PC-9 (cell line): ENCODE measurements at regions not wholly inside any gene's neighbourhood (a gene's known extent, or its start where the extent isn't known, plus 50 kb on each side); places are given as distances from the start of the nearest gene placed in this dataset.

ENCODE experiments used
- BruUV-seq: library from RNA; stranded (reverse); fragments of 400-500 nt; replicated peaks from 2 replicates; lab custom pipeline; 2021; lab: Mats Ljungman, UMichigan
- CTCF ChIA-PET: fragments of 300-600 bp; sonication (Branson Sonifier 250); formaldehyde crosslinking; loops from one replicate; lab custom pipeline; 2022; ENCODE audit warnings: antibody characterized with exemption; lab: Charles Lee
- POLR2A ChIA-PET: fragments of 300-600 bp; sonication (Branson Sonifier 250); formaldehyde crosslinking; loops from one replicate; lab custom pipeline; 2022; ENCODE audit warnings: antibody characterized with exemption; ENCODE audit not compliant: unreplicated experiment; lab: Charles Lee
- DNase-seq, 2 experiments: peaks; one replicate each; pipeline versions ENCODE4 v3.0.0 to v3.0.0-alpha.2; 2015 to 2022; ENCODE audit warnings: mixed read lengths in 1 of 2
- H2AFZ ChIP-seq: fragments of 200-600 bp; sonication (generic); 2 replicates; pipeline ENCODE4 v1.8.1; 2017; ENCODE audit warnings: antibody characterized with exemption
- H3F3A ChIP-seq: fragments of 200-600 bp; sonication (generic); 2 replicates; pipeline ENCODE4 v1.8.1; 2017; ENCODE audit warnings: antibody characterized with exemption, mild to moderate bottlenecking, low read depth; ENCODE audit not compliant: insufficient read depth
- H3K27ac ChIP-seq: fragments of 200-600 bp; sonication (generic); 2 replicates; pipeline ENCODE4 v1.6.1; 2016; ENCODE audit warnings: mixed run types
- H3K27me3 ChIP-seq: fragments of 200-600 bp; sonication (generic); 2 replicates; pipeline ENCODE4 v1.6.1; 2016; ENCODE audit warnings: low read depth, mixed run types; ENCODE audit not compliant: insufficient read depth
- H3K36me3 ChIP-seq: fragments of 200-600 bp; sonication (generic); 2 replicates; pipeline ENCODE4 v1.6.1; 2016; ENCODE audit warnings: low read depth, mixed run types
- H3K4me1 ChIP-seq: fragments of 200-600 bp; sonication (generic); replicated peaks from 2 replicates; pipeline ENCODE4 v1.6.1; 2016; ENCODE audit warnings: mixed run types; ENCODE audit not compliant: insufficient read depth
- H3K4me2 ChIP-seq: fragments of 200-600 bp; sonication (generic); 2 replicates; pipeline ENCODE4 v1.6.1; 2017; ENCODE audit warnings: mixed run types
- H3K4me3 ChIP-seq: fragments of 200-600 bp; sonication (generic); 2 replicates; pipeline ENCODE4 v1.6.1; 2016; ENCODE audit warnings: mixed run types
- H3K79me2 ChIP-seq: fragments of 200-600 bp; sonication (generic); 2 replicates; pipeline ENCODE4 v1.6.1; 2017; ENCODE audit warnings: low read depth, mixed run types
- H3K9me2 ChIP-seq: fragments of 200-600 bp; sonication (generic); 2 replicates; pipeline ENCODE4 v1.8.1; 2017; ENCODE audit warnings: mild to moderate bottlenecking; ENCODE audit not compliant: insufficient read depth
- H3K9me3 ChIP-seq: fragments of 200-600 bp; sonication (generic); 2 replicates; pipeline ENCODE4 v1.8.1; 2016; ENCODE audit warnings: low read depth; ENCODE audit not compliant: insufficient read depth
- H4K20me1 ChIP-seq: fragments of 200-600 bp; sonication (generic); 2 replicates; pipeline ENCODE4 v1.8.1; 2017; ENCODE audit not compliant: insufficient read depth
- EZH2 ChIP-seq: fragments of 200-600 bp; sonication (generic); IDR thresholded peaks from 2 replicates; pipeline ENCODE4 v1.8.0; 2017; ENCODE audit warnings: antibody characterized with exemption, low read depth
- intact Hi-C: fragments of 100-400 bp; cut with micrococcal nuclease; formaldehyde crosslinking; loops from one replicate; pipeline ENCODE4 v1.10.0; 2022; ENCODE audit not compliant: unreplicated experiment
- TF ChIP-seq, protein P1 (sequence below): fragments of 200-600 bp; sonication (generic); conservative IDR thresholded peaks from 2 replicates; pipeline ENCODE4 v1.6.1; 2017; ENCODE audit warnings: mixed run types, antibody characterized with exemption, mild to moderate bottlenecking, moderate library complexity

DNA sequence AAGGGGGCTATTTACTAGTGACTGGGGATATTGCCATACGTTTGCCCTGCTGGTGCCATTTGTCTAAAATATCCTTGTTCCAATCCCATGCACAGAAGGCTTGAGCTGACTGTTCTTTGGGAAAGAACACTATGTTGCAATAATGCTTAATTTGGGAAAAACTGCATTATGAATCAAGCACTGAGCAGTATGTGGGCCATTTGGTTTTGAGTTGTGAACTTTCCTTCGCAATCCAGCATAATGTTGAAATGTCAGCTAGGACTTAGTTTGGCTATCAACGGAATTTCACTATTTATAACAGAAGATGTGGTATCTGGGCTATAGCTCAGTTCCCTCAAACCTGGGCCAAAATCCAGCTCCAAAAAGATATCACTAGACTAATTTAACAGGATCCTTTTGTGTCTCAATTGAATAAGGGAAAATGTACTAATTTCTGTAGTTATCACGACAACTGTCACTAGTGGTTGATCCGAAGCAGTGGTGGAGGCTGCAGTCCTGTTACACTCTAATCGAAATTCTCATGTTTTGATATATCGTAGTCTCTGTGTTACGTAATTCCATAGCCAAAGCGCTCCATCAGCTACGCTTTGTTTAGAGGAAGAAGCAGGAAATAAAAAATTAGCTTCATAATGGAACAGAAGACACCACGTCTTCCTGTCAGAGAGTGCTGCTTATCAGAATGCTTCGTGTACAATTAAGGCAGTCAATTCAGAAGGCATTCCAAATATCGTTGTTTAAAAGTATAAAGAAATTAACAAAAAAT lies 686.8 kb upstream of the SALL3 start:
- peaks cover 79% of the 10 kb centered on the region for H3K27me3 ChIP-seq

DNA sequence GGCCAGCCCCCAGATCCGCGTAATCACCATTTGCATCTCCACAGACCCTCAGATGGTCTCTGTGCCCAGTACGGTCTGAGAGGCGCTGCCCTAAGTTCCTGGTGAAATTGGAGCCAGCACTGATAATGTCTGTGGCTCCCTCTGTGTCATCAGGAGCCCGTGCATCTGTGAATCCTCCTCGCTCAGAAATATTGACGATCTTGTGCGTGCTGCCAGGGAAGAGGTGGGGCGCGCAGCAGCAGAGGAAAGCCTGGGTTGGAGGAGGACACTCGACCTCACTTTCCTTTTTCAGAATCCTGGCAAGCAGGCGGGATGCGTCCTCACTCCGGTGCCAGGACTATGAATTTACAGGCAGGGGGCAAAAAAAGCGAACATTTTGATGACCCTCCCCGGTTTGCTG lies 686.1 kb upstream of the SALL3 start:
- Histone ChIP-seq H3K4me3 (no peak overlapping the region), H3K4me1 (no peaks in the 10 kb centered on the region), H2AFZ (no peak overlapping the region), H3K9me3 (no peaks in the 10 kb centered on the region), H3K36me3 (no peaks in the 10 kb centered on the region), H3F3A (no peaks in the 10 kb centered on the region), H3K9me2 (no peaks in the 10 kb centered on the region), H3K27me3 (peaks cover 87% of the 10 kb centered on the region), H3K79me2 (no peaks in the 10 kb centered on the region), H3K27ac (no peak overlapping the region), H4K20me1 (no peaks in the 10 kb centered on the region), H3K4me2 (no peak overlapping the region)
- POLR2A ChIA-PET = no interaction called here
- TF ChIP-seq EZH2 = no peak
- TF ChIP-seq, protein P1, sequence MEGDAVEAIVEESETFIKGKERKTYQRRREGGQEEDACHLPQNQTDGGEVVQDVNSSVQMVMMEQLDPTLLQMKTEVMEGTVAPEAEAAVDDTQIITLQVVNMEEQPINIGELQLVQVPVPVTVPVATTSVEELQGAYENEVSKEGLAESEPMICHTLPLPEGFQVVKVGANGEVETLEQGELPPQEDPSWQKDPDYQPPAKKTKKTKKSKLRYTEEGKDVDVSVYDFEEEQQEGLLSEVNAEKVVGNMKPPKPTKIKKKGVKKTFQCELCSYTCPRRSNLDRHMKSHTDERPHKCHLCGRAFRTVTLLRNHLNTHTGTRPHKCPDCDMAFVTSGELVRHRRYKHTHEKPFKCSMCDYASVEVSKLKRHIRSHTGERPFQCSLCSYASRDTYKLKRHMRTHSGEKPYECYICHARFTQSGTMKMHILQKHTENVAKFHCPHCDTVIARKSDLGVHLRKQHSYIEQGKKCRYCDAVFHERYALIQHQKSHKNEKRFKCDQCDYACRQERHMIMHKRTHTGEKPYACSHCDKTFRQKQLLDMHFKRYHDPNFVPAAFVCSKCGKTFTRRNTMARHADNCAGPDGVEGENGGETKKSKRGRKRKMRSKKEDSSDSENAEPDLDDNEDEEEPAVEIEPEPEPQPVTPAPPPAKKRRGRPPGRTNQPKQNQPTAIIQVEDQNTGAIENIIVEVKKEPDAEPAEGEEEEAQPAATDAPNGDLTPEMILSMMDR = no peak
- intact Hi-C loops = no loop called here
- no peak for DNase-seq
- CTCF ChIA-PET = no interaction called here
- BruUV-seq = no TSS peak

More for the DNA sequence above, 686.8 kb upstream of the SALL3 start:
- H3K9me3 ChIP-seq = no peaks in the 10 kb centered on the region
- no peaks in the 10 kb centered on the region for H3K36me3 ChIP-seq
- no peak overlapping the region for H3K4me3 ChIP-seq
- H3F3A ChIP-seq = no peaks in the 10 kb centered on the region
- no peak overlapping the region for H3K27ac ChIP-seq
- H3K4me2 ChIP-seq = no peak overlapping the region
- no peaks in the 10 kb centered on the region for H3K9me2 ChIP-seq
- intact Hi-C loops = no loop called here
- TF ChIP-seq EZH2 = no peak
- TF ChIP-seq, protein P1 = no peak
- no TSS peak for BruUV-seq
- ChIA-PET CTCF (no interaction called here), POLR2A (no interaction called here)
- DNase-seq = no peak
- no peaks in the 10 kb centered on the region for H3K79me2 ChIP-seq
- H3K4me1 ChIP-seq = no peaks in the 10 kb centered on the region
- no peak overlapping the region for H2AFZ ChIP-seq
- H4K20me1 ChIP-seq = no peaks in the 10 kb centered on the region

DNA sequence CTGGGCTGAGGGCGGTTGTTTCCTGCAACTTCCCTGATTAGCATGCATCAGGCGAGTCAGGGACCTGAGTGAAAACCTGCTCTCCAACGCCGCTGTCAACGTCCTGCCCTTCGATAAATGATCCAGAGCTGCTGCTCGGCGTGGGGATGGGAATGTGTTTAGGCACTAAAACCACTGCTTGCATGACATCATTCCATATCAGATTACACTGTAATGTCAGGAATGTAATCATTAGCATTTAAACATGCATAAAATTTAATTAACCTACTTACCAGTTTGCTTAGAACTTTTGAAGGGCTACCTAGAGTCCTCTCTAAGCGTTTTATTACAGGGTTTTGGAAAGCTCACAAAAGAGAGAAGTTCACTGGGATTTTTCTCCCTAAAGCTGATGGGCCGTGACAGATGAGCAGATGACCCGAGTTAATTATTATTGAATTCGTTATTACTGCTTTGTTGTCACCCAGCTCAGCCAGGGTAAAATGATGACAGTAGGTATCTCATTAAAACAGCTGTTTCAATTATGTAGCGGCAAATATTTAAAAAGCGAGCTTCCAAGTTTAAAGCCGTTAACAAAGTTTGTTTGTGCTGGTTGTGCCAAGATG lies 685.6 kb upstream of the SALL3 start:
- Histone ChIP-seq H3K9me3 (no peaks in the 10 kb centered on the region), H3K79me2 (no peaks in the 10 kb centered on the region), H3K9me2 (no peaks in the 10 kb centered on the region), H3F3A (no peaks in the 10 kb centered on the region), H3K4me1 (no peaks in the 10 kb centered on the region), H3K27me3 (peaks cover 92% of the 10 kb centered on the region), H4K20me1 (no peaks in the 10 kb centered on the region; the same call in 1 of the 2 replicates), H2AFZ (no peak overlapping the region), H3K36me3 (no peaks in the 10 kb centered on the region), H3K27ac (no peak overlapping the region), H3K4me2 (no peak overlapping the region), H3K4me3 (no peak overlapping the region)
- no peak for TF ChIP-seq EZH2
- TF ChIP-seq, protein P1 = no peak
- ChIA-PET CTCF (no interaction called here), POLR2A (no interaction called here)
- intact Hi-C loops = no loop called here
- DNase-seq = no peak
- no TSS peak for BruUV-seq
